ENCODE measurements at regions not wholly inside any gene's neighbourhood (a gene's known extent, or its start where the extent isn't known, plus 50 kb on each side); places are given as distances from the start of the nearest gene placed in this dataset.

DNA sequence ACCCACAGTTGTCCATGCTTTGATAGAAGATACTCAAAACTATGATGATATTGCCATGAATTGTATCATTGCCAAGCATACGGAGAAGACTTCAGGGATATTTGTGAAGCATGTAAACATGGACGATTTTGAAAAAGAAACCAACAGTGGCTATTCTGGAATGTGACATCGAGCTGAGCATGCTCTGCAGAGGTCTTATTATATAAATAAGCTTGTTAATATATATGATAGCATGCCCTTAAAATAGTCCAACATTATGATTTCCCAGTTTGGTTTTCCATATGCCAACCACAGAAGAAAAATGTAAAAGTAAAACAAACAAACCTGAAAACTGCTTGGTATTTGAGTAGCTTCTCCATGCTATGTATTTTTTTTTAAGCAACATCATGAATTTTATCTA lies 159.1 kb downstream of the LNPK start:
- TF ChIP-seq, protein P1, sequence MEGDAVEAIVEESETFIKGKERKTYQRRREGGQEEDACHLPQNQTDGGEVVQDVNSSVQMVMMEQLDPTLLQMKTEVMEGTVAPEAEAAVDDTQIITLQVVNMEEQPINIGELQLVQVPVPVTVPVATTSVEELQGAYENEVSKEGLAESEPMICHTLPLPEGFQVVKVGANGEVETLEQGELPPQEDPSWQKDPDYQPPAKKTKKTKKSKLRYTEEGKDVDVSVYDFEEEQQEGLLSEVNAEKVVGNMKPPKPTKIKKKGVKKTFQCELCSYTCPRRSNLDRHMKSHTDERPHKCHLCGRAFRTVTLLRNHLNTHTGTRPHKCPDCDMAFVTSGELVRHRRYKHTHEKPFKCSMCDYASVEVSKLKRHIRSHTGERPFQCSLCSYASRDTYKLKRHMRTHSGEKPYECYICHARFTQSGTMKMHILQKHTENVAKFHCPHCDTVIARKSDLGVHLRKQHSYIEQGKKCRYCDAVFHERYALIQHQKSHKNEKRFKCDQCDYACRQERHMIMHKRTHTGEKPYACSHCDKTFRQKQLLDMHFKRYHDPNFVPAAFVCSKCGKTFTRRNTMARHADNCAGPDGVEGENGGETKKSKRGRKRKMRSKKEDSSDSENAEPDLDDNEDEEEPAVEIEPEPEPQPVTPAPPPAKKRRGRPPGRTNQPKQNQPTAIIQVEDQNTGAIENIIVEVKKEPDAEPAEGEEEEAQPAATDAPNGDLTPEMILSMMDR (IDR thresholded peaks at IDR 0.05), result no peak
- TF ChIP-seq EP300 (IDR thresholded peaks at IDR 0.05) (no peak), POLR2AphosphoS5 (IDR thresholded peaks at IDR 0.05) (no peak)
